Choroid plexus epithelial cell (primary cell): ENCODE measurements at regions not wholly inside any gene's neighbourhood (a gene's known extent, or its start where the extent isn't known, plus 50 kb on each side); places are given as distances from the start of the nearest gene placed in this dataset.
A peak's percentile ranks its signal among the peaks of the same experiment; 100 is the strongest.

Experiments
- DNase-seq: peaks from one replicate; pipeline ENCODE4 v3.0.0-alpha.2; 2010; ENCODE audit warnings: low read depth
- H3K4me3 ChIP-seq: 2 replicates; pipeline ENCODE4 v1.5.1; 2011; ENCODE audit warnings: low read depth, mild to moderate bottlenecking, control low read depth, low read length, moderate library complexity
- CTCF ChIP-seq: conservative IDR thresholded peaks from 2 replicates; pipeline ENCODE4 v1.5.1; 2011; ENCODE audit warnings: low read depth, mild to moderate bottlenecking, control low read depth, inconsistent platforms, low read length, moderate library complexity

GRCh38 chr18:28581521-28582071 lies 404.7 kb upstream of the CDH2 start:
- no peak overlapping the region for H3K4me3 ChIP-seq
- DNase-seq, result peak; percentile 5
- no peak for TF ChIP-seq CTCF

- DNase-seq, result no peak
- no peak overlapping the region for H3K4me3 ChIP-seq
- TF ChIP-seq CTCF, result no peak
Observed at GRCh38 chr18:28576941-28577340, 400.0 kb upstream of the CDH2 start.

GRCh38 chr18:28575123-28575522 lies 398.2 kb upstream of the CDH2 start:
- TF ChIP-seq CTCF, result no peak
- no peak for DNase-seq
- H3K4me3 ChIP-seq, result no peak overlapping the region

- no peak for TF ChIP-seq CTCF
- no peak for DNase-seq
- H3K4me3 ChIP-seq, result no peak overlapping the region
Observed at GRCh38 chr18:28574175-28574574, 397.2 kb upstream of the CDH2 start.

- H3K4me3 ChIP-seq, result no peak overlapping the region
- DNase-seq, result no peak
- no peak for TF ChIP-seq CTCF
Observed at GRCh38 chr18:28571929-28572328, 395.0 kb upstream of the CDH2 start.

GRCh38 chr18:28560331-28560730 lies 383.4 kb upstream of the CDH2 start:
- no peak for TF ChIP-seq CTCF
- DNase-seq, result no peak
- H3K4me3 ChIP-seq, result no peak overlapping the region

GRCh38 chr18:28559511-28559910 lies 382.6 kb upstream of the CDH2 start:
- H3K4me3 ChIP-seq, result no peak overlapping the region
- no peak for TF ChIP-seq CTCF
- no peak for DNase-seq
